Keratinocyte (primary cell): ENCODE measurements at regions not wholly inside any gene's neighbourhood (a gene's known extent, or its start where the extent isn't known, plus 50 kb on each side); places are given as distances from the start of the nearest gene placed in this dataset.

Experiments
- DNase-seq: peaks from one replicate; pipeline ENCODE4 v3.0.0-alpha.2; 2011; ENCODE audit warnings: low read depth, missing footprints, low spot score
- FAIRE-seq: peaks from 2 replicates; lab custom pipeline; 2011; peaks lifted over from hg19 to GRCh38; lab: Jason Lieb, UNC
- H2AFZ ChIP-seq: 2 replicates; pipeline ENCODE4 v1.6.0; 2012; ENCODE audit warnings: low read length, control low read depth, inconsistent platforms; ENCODE audit not compliant: control insufficient read depth
- H3K27ac ChIP-seq: 2 replicates; pipeline ENCODE4 v1.5.1; 2011; ENCODE audit warnings: low read length; ENCODE audit not compliant: control insufficient read depth, insufficient read depth
- H3K27me3 ChIP-seq: 3 replicates; pipeline ENCODE4 v1.6.0; 2011; ENCODE audit warnings: low read length; ENCODE audit not compliant: control insufficient read depth, insufficient read depth; ENCODE audit errors: extremely low read depth
- H3K36me3 ChIP-seq, 2 experiments: 2 replicates in 1 of 2; 3 replicates in 1 of 2; pipeline ENCODE4 v1.5.1; 2011; ENCODE audit warnings: low read length in 2 of 2, mild to moderate bottlenecking in 1 of 2; ENCODE audit not compliant: control insufficient read depth in 2 of 2, insufficient read depth in 2 of 2; ENCODE audit errors: extremely low read depth in 1 of 2
- H3K4me1 ChIP-seq: 3 replicates; pipeline ENCODE4 v1.5.1; 2011; ENCODE audit warnings: low read length; ENCODE audit not compliant: control insufficient read depth, insufficient read depth; ENCODE audit errors: extremely low read depth
- H3K4me2 ChIP-seq: 3 replicates; pipeline ENCODE4 v1.6.0; 2011; ENCODE audit warnings: low read depth, low read length; ENCODE audit not compliant: control insufficient read depth, insufficient read depth; ENCODE audit errors: extremely low read depth
- H3K4me3 ChIP-seq, 3 experiments: fragments of 200-600 bp in 1 of 3; sonication (generic) in 1 of 3; 2 replicates in 2 of 3; 3 replicates in 1 of 3; pipeline ENCODE4 v1.5.1; 2011 to 2016; ENCODE audit warnings: low read length in 3 of 3, mild to moderate bottlenecking in 3 of 3, control low read depth in 2 of 3, inconsistent platforms in 1 of 3, low read depth in 1 of 3, mixed read lengths in 1 of 3, mixed run types in 1 of 3, moderate library complexity in 1 of 3; ENCODE audit not compliant: control insufficient read depth in 2 of 3, insufficient read depth in 2 of 3; ENCODE audit errors: extremely low read depth in 1 of 3
- H3K79me2 ChIP-seq: 2 replicates; pipeline ENCODE4 v1.6.0; 2012; ENCODE audit warnings: low read length; ENCODE audit not compliant: control insufficient read depth, insufficient read depth
- H3K9ac ChIP-seq: 3 replicates; pipeline ENCODE4 v1.6.0; 2011; ENCODE audit warnings: low read length; ENCODE audit not compliant: control insufficient read depth, insufficient read depth; ENCODE audit errors: extremely low read depth
- H3K9me1 ChIP-seq: 3 replicates; pipeline ENCODE4 v1.6.0; 2011; ENCODE audit warnings: low read length; ENCODE audit not compliant: control insufficient read depth, insufficient read depth; ENCODE audit errors: extremely low read depth
- H3K9me3 ChIP-seq: 2 replicates; pipeline ENCODE4 v1.5.1; 2012; ENCODE audit warnings: low read depth, low read length; ENCODE audit not compliant: control insufficient read depth
- H4K20me1 ChIP-seq: 3 replicates; pipeline ENCODE4 v1.6.0; 2011; ENCODE audit warnings: low read length; ENCODE audit not compliant: control insufficient read depth, insufficient read depth; ENCODE audit errors: extremely low read depth
- CTCF ChIP-seq, 3 experiments: IDR thresholded peaks in 1 of 3; conservative IDR thresholded peaks in 1 of 3; optimal IDR thresholded peaks in 1 of 3; 2 replicates in 2 of 3; 3 replicates in 1 of 3; pipeline versions ENCODE3 to v1.5.1; 2011; ENCODE audit warnings: low read length in 3 of 3, mild to moderate bottlenecking in 3 of 3, moderate library complexity in 2 of 3, control low read depth in 1 of 3, inconsistent platforms in 1 of 3; ENCODE audit not compliant: insufficient read depth in 2 of 3; ENCODE audit errors: extremely low read depth in 1 of 3
- EZH2 ChIP-seq: IDR thresholded peaks from one replicate; pipeline ENCODE4 v1.6.1; 2012; ENCODE audit warnings: inconsistent platforms, mild to moderate bottlenecking, low read length, moderate library complexity
- dilution Hi-C: fragments of 300-500 bp; cut with MboI; formaldehyde crosslinking; loops from one replicate; pipeline ENCODE4 v1.7.0; 2020; ENCODE audit warnings: low sequenced_read_pairs; ENCODE audit not compliant: extremely low pct_ligation_motif_present

- dilution Hi-C loops = no loop called here
These were observed 90.3 kb upstream of the RTL6 start for GRCh38 chr22:44588348-44588747.

GRCh38 chr22:44587737-44588310, 89.8 kb upstream of the RTL6 start:
- DNase-seq (no peak), FAIRE-seq (no peak)
- no peak overlapping the region for H3K4me3 ChIP-seq
- dilution Hi-C loops = no loop called here
- no peaks in the 10 kb centered on the region for H3K9me1 ChIP-seq
- no peaks in the 10 kb centered on the region for H3K36me3 ChIP-seq
- no peak for TF ChIP-seq CTCF (optimal IDR thresholded peaks at IDR 0.05 in 1 of 3, IDR thresholded peaks at IDR 0.05 in 1 of 3, conservative IDR thresholded peaks at IDR 0.05 in 1 of 3; ENCODE audit: extremely low read depth in 1 of 3, insufficient read depth in 2 of 3, low read length in 3 of 3)
- TF ChIP-seq EZH2 = no peak
- H3K27ac ChIP-seq = no peak overlapping the region
- H3K9ac ChIP-seq = no peak overlapping the region
- no peaks in the 10 kb centered on the region for H3K9me3 ChIP-seq
- no peaks in the 10 kb centered on the region for H3K79me2 ChIP-seq
- H2AFZ ChIP-seq = no peak overlapping the region
- peaks cover 20% of the 10 kb centered on the region for H3K27me3 ChIP-seq
- H3K4me2 ChIP-seq = no peak overlapping the region
- H3K4me1 ChIP-seq = no peaks in the 10 kb centered on the region
- no peaks in the 10 kb centered on the region for H4K20me1 ChIP-seq

More at GRCh38 chr22:44588348-44588747, 90.3 kb upstream of the RTL6 start:
- DNase-seq = no peak
- Histone ChIP-seq H3K36me3 (no peaks in the 10 kb centered on the region), H2AFZ (no peak overlapping the region), H3K4me2 (no peak overlapping the region), H4K20me1 (no peaks in the 10 kb centered on the region), H3K27me3 (peaks cover 20% of the 10 kb centered on the region), H3K27ac (no peak overlapping the region), H3K79me2 (no peaks in the 10 kb centered on the region), H3K4me1 (no peaks in the 10 kb centered on the region), H3K9ac (no peak overlapping the region), H3K9me1 (no peaks in the 10 kb centered on the region), H3K9me3 (no peaks in the 10 kb centered on the region), H3K4me3 (no peak overlapping the region)
- FAIRE-seq = no peak
- TF ChIP-seq EZH2 (no peak), CTCF (optimal IDR thresholded peaks at IDR 0.05 in 1 of 3, IDR thresholded peaks at IDR 0.05 in 1 of 3, conservative IDR thresholded peaks at IDR 0.05 in 1 of 3; ENCODE audit: extremely low read depth in 1 of 3, insufficient read depth in 2 of 3, low read length in 3 of 3) (no peak)
